ENCODE measurements at regions not wholly inside any gene's neighbourhood (a gene's known extent, or its start where the extent isn't known, plus 50 kb on each side); places are given as distances from the start of the nearest gene placed in this dataset.

DNA sequence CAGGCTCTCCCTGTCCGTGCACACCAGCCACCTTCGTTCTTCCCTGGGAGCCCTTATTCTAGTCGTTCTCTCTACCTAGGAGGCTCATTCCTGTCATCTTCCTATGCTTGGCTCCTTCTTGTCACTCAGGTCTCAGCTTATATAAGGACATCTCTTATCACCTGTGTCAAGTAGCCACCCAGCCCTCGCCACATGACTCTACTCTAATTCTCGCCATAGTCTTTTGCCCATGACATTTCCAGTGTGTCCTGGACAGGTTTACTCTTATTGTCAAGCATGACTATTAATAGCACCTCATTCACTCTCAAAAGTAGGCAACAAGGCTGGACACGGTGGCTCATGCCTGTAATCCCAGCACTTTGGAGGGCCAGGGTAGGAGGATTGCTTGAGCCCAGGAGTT, 175.7 kb upstream of the NUDT4 start:
- TF ChIP-seq, protein P1, sequence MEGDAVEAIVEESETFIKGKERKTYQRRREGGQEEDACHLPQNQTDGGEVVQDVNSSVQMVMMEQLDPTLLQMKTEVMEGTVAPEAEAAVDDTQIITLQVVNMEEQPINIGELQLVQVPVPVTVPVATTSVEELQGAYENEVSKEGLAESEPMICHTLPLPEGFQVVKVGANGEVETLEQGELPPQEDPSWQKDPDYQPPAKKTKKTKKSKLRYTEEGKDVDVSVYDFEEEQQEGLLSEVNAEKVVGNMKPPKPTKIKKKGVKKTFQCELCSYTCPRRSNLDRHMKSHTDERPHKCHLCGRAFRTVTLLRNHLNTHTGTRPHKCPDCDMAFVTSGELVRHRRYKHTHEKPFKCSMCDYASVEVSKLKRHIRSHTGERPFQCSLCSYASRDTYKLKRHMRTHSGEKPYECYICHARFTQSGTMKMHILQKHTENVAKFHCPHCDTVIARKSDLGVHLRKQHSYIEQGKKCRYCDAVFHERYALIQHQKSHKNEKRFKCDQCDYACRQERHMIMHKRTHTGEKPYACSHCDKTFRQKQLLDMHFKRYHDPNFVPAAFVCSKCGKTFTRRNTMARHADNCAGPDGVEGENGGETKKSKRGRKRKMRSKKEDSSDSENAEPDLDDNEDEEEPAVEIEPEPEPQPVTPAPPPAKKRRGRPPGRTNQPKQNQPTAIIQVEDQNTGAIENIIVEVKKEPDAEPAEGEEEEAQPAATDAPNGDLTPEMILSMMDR (IDR thresholded peaks at IDR 0.05) = no peak
- no peak for TF ChIP-seq POLR2A (IDR thresholded peaks at IDR 0.05)

Data from tibial nerve (tissue), 3 donors.